ENCODE measurements at regions not wholly inside any gene's neighbourhood (a gene's known extent, or its start where the extent isn't known, plus 50 kb on each side); places are given as distances from the start of the nearest gene placed in this dataset.

DNA sequence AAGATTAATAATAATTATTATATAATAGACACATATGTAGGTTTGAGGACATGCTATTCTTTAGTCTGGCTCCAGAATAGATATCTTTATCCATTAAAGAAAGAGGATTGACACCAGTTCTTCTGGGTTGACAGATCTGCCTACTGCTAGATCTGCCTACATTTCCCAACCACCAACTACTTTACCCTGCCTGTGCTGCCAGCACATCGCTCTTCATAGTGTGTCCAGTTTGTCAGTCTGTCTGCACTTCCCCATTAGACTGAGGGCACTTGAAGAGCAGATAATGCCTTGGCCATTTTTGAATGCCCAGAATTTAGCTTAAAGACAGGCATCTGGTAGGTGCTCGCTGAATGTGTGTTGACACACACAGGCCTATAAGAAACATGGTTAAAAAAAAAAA is 910.1 kb upstream of the FAT3 start:
- TF ChIP-seq, protein P1, sequence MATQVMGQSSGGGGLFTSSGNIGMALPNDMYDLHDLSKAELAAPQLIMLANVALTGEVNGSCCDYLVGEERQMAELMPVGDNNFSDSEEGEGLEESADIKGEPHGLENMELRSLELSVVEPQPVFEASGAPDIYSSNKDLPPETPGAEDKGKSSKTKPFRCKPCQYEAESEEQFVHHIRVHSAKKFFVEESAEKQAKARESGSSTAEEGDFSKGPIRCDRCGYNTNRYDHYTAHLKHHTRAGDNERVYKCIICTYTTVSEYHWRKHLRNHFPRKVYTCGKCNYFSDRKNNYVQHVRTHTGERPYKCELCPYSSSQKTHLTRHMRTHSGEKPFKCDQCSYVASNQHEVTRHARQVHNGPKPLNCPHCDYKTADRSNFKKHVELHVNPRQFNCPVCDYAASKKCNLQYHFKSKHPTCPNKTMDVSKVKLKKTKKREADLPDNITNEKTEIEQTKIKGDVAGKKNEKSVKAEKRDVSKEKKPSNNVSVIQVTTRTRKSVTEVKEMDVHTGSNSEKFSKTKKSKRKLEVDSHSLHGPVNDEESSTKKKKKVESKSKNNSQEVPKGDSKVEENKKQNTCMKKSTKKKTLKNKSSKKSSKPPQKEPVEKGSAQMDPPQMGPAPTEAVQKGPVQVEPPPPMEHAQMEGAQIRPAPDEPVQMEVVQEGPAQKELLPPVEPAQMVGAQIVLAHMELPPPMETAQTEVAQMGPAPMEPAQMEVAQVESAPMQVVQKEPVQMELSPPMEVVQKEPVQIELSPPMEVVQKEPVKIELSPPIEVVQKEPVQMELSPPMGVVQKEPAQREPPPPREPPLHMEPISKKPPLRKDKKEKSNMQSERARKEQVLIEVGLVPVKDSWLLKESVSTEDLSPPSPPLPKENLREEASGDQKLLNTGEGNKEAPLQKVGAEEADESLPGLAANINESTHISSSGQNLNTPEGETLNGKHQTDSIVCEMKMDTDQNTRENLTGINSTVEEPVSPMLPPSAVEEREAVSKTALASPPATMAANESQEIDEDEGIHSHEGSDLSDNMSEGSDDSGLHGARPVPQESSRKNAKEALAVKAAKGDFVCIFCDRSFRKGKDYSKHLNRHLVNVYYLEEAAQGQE (IDR thresholded peaks at IDR 0.05; ENCODE audit: insufficient read depth in 1 of 2, low read depth in 2 of 2, low read length in 2 of 2) = no peak
- TF ChIP-seq POLR2AphosphoS5 (IDR thresholded peaks at IDR 0.05; ENCODE audit: low read depth, low read length) = no peak
- no peak for TF ChIP-seq TAF1 (IDR thresholded peaks at IDR 0.05; ENCODE audit: borderline replicate concordance, insufficient read depth, low read length)
